ENCODE measurements at regions not wholly inside any gene's neighbourhood (a gene's known extent, or its start where the extent isn't known, plus 50 kb on each side); places are given as distances from the start of the nearest gene placed in this dataset.

- intact Hi-C loops (cut with DNase I): no loop called here
- Histone ChIP-seq H3K4me1 (no peaks in the 10 kb centered on the region), H3K36me3 (no peaks in the 10 kb centered on the region), H3K27ac (peak overlapping the region in 2 of 3 donors; percentile 3 to 30), H3K9me3 (no peaks in the 10 kb centered on the region), H3K27me3 (no peaks in the 10 kb centered on the region), H3K4me3 (replicated peaks in 1 of 3) (no peak overlapping the region)
- DNase-seq: peak; percentile 65 to 76
- 0 to 6% methylated on average over 1 to 2 of the region's 2 CpGs for WGBS, 2 donors
- no peak for TF ChIP-seq CTCF (IDR thresholded peaks at IDR 0.05)
- no peak for TF ChIP-seq POLR2A (IDR thresholded peaks at IDR 0.05)
These were observed 236.9 kb downstream of the AR start for GRCh38 chrX:67780694-67781109.

GRCh38 chrX:67781132-67781531 lies 237.3 kb downstream of the AR start:
- intact Hi-C loops (cut with DNase I): no loop called here
- H3K4me1 ChIP-seq: no peaks in the 10 kb centered on the region
- DNase-seq: no peak
- peak overlapping the region in 1 of 3 donors; percentile 3 for H3K27ac ChIP-seq
- no peaks in the 10 kb centered on the region for H3K9me3 ChIP-seq
- 50 to 59% methylated on average over 1 to 3 of the region's 3 CpGs for WGBS, 2 donors
- H3K4me3 ChIP-seq (replicated peaks in 1 of 3): no peak overlapping the region
- H3K27me3 ChIP-seq: no peaks in the 10 kb centered on the region
- H3K36me3 ChIP-seq: no peaks in the 10 kb centered on the region
- TF ChIP-seq CTCF (IDR thresholded peaks at IDR 0.05): no peak
- TF ChIP-seq POLR2A (IDR thresholded peaks at IDR 0.05): no peak

GRCh38 chrX:67784712-67785111 lies 240.9 kb downstream of the AR start:
- Histone ChIP-seq H3K9me3 (no peaks in the 10 kb centered on the region), H3K36me3 (no peaks in the 10 kb centered on the region), H3K27me3 (no peaks in the 10 kb centered on the region), H3K4me1 (no peaks in the 10 kb centered on the region), H3K27ac (no peak overlapping the region), H3K4me3 (replicated peaks in 1 of 3) (no peak overlapping the region)
- intact Hi-C loops (cut with DNase I): no loop called here
- DNase-seq: no peak
- TF ChIP-seq CTCF (IDR thresholded peaks at IDR 0.05) (no peak), POLR2A (IDR thresholded peaks at IDR 0.05) (no peak)
- 82 to 84% methylated on average over 2 of the region's 2 CpGs for WGBS, 2 donors

- no peak for TF ChIP-seq POLR2A (IDR thresholded peaks at IDR 0.05)
- no peak for TF ChIP-seq CTCF (IDR thresholded peaks at IDR 0.05)
- 64 to 80% methylated on average over 2 of the region's 2 CpGs for WGBS, 2 donors
- H3K4me3 ChIP-seq (replicated peaks in 1 of 3): no peak overlapping the region
- no peak overlapping the region for H3K27ac ChIP-seq
- no peak for DNase-seq
- no peaks in the 10 kb centered on the region for H3K4me1 ChIP-seq
- H3K36me3 ChIP-seq: no peaks in the 10 kb centered on the region
- intact Hi-C loops (cut with DNase I): no loop called here
- no peaks in the 10 kb centered on the region for H3K9me3 ChIP-seq
- H3K27me3 ChIP-seq: no peaks in the 10 kb centered on the region
These were observed 243.4 kb downstream of the AR start for GRCh38 chrX:67787196-67787595.

- no peak for TF ChIP-seq POLR2A (IDR thresholded peaks at IDR 0.05)
- TF ChIP-seq CTCF (IDR thresholded peaks at IDR 0.05): no peak
- Histone ChIP-seq H3K4me3 (replicated peaks in 1 of 3) (no peak overlapping the region), H3K4me1 (no peaks in the 10 kb centered on the region), H3K36me3 (no peaks in the 10 kb centered on the region), H3K27me3 (no peaks in the 10 kb centered on the region), H3K9me3 (no peaks in the 10 kb centered on the region), H3K27ac (no peak overlapping the region)
- WGBS, 2 donors: 87% methylated on average over 2 of the region's 2 CpGs
- no peak for DNase-seq
- intact Hi-C loops (cut with DNase I): no loop called here
These were observed 245.7 kb downstream of the AR start for GRCh38 chrX:67789536-67789935.
